ENCODE measurements at regions not wholly inside any gene's neighbourhood (a gene's known extent, or its start where the extent isn't known, plus 50 kb on each side); places are given as distances from the start of the nearest gene placed in this dataset.
"Not testable (repeated sequence)": the region's sequence is repeated elsewhere in the genome, so short reads cannot be mapped to it uniquely, and the experiment has no call there.

GRCh38 chr13:58488251-58488650, 856.7 kb downstream of the PCDH17 start:
- no peak overlapping the region for H3K4me3 ChIP-seq (ENCODE audit: low read length)
- H3K27me3 ChIP-seq (ENCODE audit: control insufficient read depth, insufficient read depth, low read length) = no peaks in the 10 kb centered on the region
- ATAC-seq (no peak), DNase-seq (no peak)
- H3K36me3 ChIP-seq (ENCODE audit: control insufficient read depth, insufficient read depth, low read length) = no peaks in the 10 kb centered on the region
- no peak for TF ChIP-seq CTCF (IDR thresholded peaks at IDR 0.05)
- intact Hi-C loops (cut with micrococcal nuclease) = no loop called here
- WGBS (ENCODE audit: insufficient coverage) = 93% methylated on average over 4 of the region's 5 CpGs
- no peaks in the 10 kb centered on the region for H3K9me3 ChIP-seq (ENCODE audit: control insufficient read depth, insufficient read depth, low read length)
- no peaks in the 10 kb centered on the region for H3K4me1 ChIP-seq (ENCODE audit: control insufficient read depth, insufficient read depth, low read length)
- Mint-ChIP-seq H3K27ac (no peak overlapping the region), H3K9me3 (peaks cover 6 to 11% of the 10 kb centered on the region in 2 donors), H3K4me3 (no peak overlapping the region), H3K4me1 (no peaks in the 10 kb centered on the region), H3K36me3 (no peaks in the 10 kb centered on the region), H3K27me3 (ENCODE audit: low read depth in 2 of 2) (no peaks in the 10 kb centered on the region)
- H3K27ac ChIP-seq (ENCODE audit: low read length) = no peak overlapping the region

- no CpG with 5 or more reads among the region's 2 CpGs for WGBS (ENCODE audit: insufficient coverage)
- ATAC-seq (no peak), DNase-seq (no peak)
- Mint-ChIP-seq H3K27ac (no peak overlapping the region), H3K36me3 (peaks cover 1% of the 10 kb centered on the region), H3K27me3 (ENCODE audit: low read depth in 2 of 2) (no peaks in the 10 kb centered on the region), H3K9me3 (peaks cover 2 to 5% of the 10 kb centered on the region in 2 donors), H3K4me1 (no peaks in the 10 kb centered on the region), H3K4me3 (no peak overlapping the region)
- TF ChIP-seq CTCF (IDR thresholded peaks at IDR 0.05) = no peak
- Histone ChIP-seq H3K4me3 (ENCODE audit: low read length) (no peak overlapping the region), H3K36me3 (ENCODE audit: control insufficient read depth, insufficient read depth, low read length) (no peaks in the 10 kb centered on the region), H3K9me3 (ENCODE audit: control insufficient read depth, insufficient read depth, low read length) (no peaks in the 10 kb centered on the region), H3K27ac (ENCODE audit: low read length) (no peak overlapping the region), H3K27me3 (ENCODE audit: control insufficient read depth, insufficient read depth, low read length) (no peaks in the 10 kb centered on the region), H3K4me1 (ENCODE audit: control insufficient read depth, insufficient read depth, low read length) (no peaks in the 10 kb centered on the region)
- intact Hi-C loops (cut with micrococcal nuclease) = no loop called here
Measured at GRCh38 chr13:58495668-58496067, 864.1 kb downstream of the PCDH17 start.

GRCh38 chr13:58500938-58501337, 869.4 kb downstream of the PCDH17 start:
- Histone ChIP-seq H3K9me3 (ENCODE audit: control insufficient read depth, insufficient read depth, low read length) (no peaks in the 10 kb centered on the region), H3K36me3 (ENCODE audit: control insufficient read depth, insufficient read depth, low read length) (no peaks in the 10 kb centered on the region), H3K27ac (ENCODE audit: low read length) (no peak overlapping the region), H3K27me3 (ENCODE audit: control insufficient read depth, insufficient read depth, low read length) (no peaks in the 10 kb centered on the region), H3K4me3 (ENCODE audit: low read length) (no peak overlapping the region), H3K4me1 (ENCODE audit: control insufficient read depth, insufficient read depth, low read length) (no peaks in the 10 kb centered on the region)
- peaks cover 5 to 19% of the 10 kb centered on the region in 2 donors for H3K9me3 Mint-ChIP-seq
- H3K4me1 Mint-ChIP-seq = no peaks in the 10 kb centered on the region
- intact Hi-C loops (cut with micrococcal nuclease) = no loop called here
- TF ChIP-seq CTCF (IDR thresholded peaks at IDR 0.05) = no peak
- ATAC-seq = no peak
- H3K36me3 Mint-ChIP-seq = peaks cover 14% of the 10 kb centered on the region
- H3K27ac Mint-ChIP-seq = no peak overlapping the region
- no peak overlapping the region for H3K4me3 Mint-ChIP-seq
- no CpG with 5 or more reads among the region's 1 CpG for WGBS (ENCODE audit: insufficient coverage)
- no peaks in the 10 kb centered on the region for H3K27me3 Mint-ChIP-seq (ENCODE audit: low read depth in 2 of 2)
- no peak for DNase-seq

- Mint-ChIP-seq H3K9me3 (peaks cover 10 to 25% of the 10 kb centered on the region in 2 donors), H3K36me3 (peaks cover 17% of the 10 kb centered on the region)
- H3K4me1 ChIP-seq (ENCODE audit: control insufficient read depth, insufficient read depth, low read length); H3K9me3 ChIP-seq (ENCODE audit: control insufficient read depth, insufficient read depth, low read length); H3K27me3 ChIP-seq (ENCODE audit: control insufficient read depth, insufficient read depth, low read length); H3K36me3 ChIP-seq (ENCODE audit: control insufficient read depth, insufficient read depth, low read length); H3K4me3 ChIP-seq (ENCODE audit: low read length); H3K27ac Mint-ChIP-seq; ATAC-seq; H3K4me1 Mint-ChIP-seq; H3K4me3 Mint-ChIP-seq; H3K27me3 Mint-ChIP-seq (ENCODE audit: low read depth in 2 of 2); H3K27ac ChIP-seq (ENCODE audit: low read length); DNase-seq; intact Hi-C loops (cut with micrococcal nuclease): not testable (repeated sequence)
- WGBS (ENCODE audit: insufficient coverage) = 93% methylated on average over 21 of the region's 21 CpGs
Measured at GRCh38 chr13:58504202-58504700, 872.7 kb downstream of the PCDH17 start.

GRCh38 chr13:58505262-58505920, 873.8 kb downstream of the PCDH17 start:
- H3K4me3 Mint-ChIP-seq; H3K9me3 ChIP-seq (ENCODE audit: control insufficient read depth, insufficient read depth, low read length); H3K4me3 ChIP-seq (ENCODE audit: low read length); DNase-seq; H3K36me3 ChIP-seq (ENCODE audit: control insufficient read depth, insufficient read depth, low read length); intact Hi-C loops (cut with micrococcal nuclease); H3K27me3 Mint-ChIP-seq (ENCODE audit: low read depth in 2 of 2); H3K27me3 ChIP-seq (ENCODE audit: control insufficient read depth, insufficient read depth, low read length); H3K27ac ChIP-seq (ENCODE audit: low read length); H3K4me1 ChIP-seq (ENCODE audit: control insufficient read depth, insufficient read depth, low read length); H3K4me1 Mint-ChIP-seq; ATAC-seq; H3K27ac Mint-ChIP-seq: not testable (repeated sequence)
- Mint-ChIP-seq H3K36me3 (peaks cover 21% of the 10 kb centered on the region), H3K9me3 (peaks cover 13 to 31% of the 10 kb centered on the region in 2 donors)
- 89% methylated on average over 22 of the region's 22 CpGs for WGBS (ENCODE audit: insufficient coverage)
